IMR-90 (cell line): ENCODE measurements at regions not wholly inside any gene's neighbourhood (a gene's known extent, or its start where the extent isn't known, plus 50 kb on each side); places are given as distances from the start of the nearest gene placed in this dataset.

ENCODE experiments used
- ATAC-seq: fragments of 200-7000 bp; cut with Tn5 transposase; 2 replicates; pipeline ENCODE4 v1.9.1; 2020; ENCODE audit warnings: low read depth, mild to moderate bottlenecking, moderate library complexity
- BruUV-seq: library from RNA; stranded (reverse); fragments of 400-500 nt; replicated peaks from 2 replicates; lab custom pipeline; 2021; lab: Mats Ljungman, UMichigan
- CTCF ChIA-PET: fragments of 300-600 bp; formaldehyde crosslinking; extraction: SDS; loops from one replicate; lab custom pipeline; 2021; ENCODE audit warnings: antibody characterized with exemption; lab: Yijun Ruan, JAX
- POLR2A ChIA-PET: fragments of 300-600 bp; sonication (Branson Sonifier 250); formaldehyde crosslinking; loops from one replicate; lab custom pipeline; 2022; ENCODE audit warnings: antibody characterized with exemption; ENCODE audit not compliant: unreplicated experiment; lab: Charles Lee
- DNase-seq: peaks from one replicate; pipeline ENCODE4 v3.0.0; 2013
- H2AFZ ChIP-seq: replicated peaks from 2 replicates; pipeline ENCODE3; 2013; ENCODE audit warnings: low read length, mild to moderate bottlenecking; ENCODE audit not compliant: poor library complexity
- H2AK5ac ChIP-seq: 2 replicates; pipeline ENCODE4 v1.6.1; 2013; ENCODE audit warnings: low read depth, low read length, inconsistent platforms
- H2AK9ac ChIP-seq: replicated peaks from 2 replicates; pipeline ENCODE3; 2013; ENCODE audit warnings: mild to moderate bottlenecking, low read depth, low read length, moderate library complexity; ENCODE audit not compliant: poor library complexity
- H2BK120ac ChIP-seq: 2 replicates; pipeline ENCODE4 v1.6.1; 2013; ENCODE audit warnings: low read depth, low read length, inconsistent platforms
- H2BK15ac ChIP-seq: 3 replicates; pipeline ENCODE4 v1.6.1; 2013; ENCODE audit warnings: low read depth, low read length, inconsistent platforms
- H2BK20ac ChIP-seq: 2 replicates; pipeline ENCODE4 v1.6.1; 2013; ENCODE audit warnings: low read depth, mild to moderate bottlenecking, inconsistent platforms, low read length, moderate library complexity
- H2BK5ac ChIP-seq: 2 replicates; pipeline ENCODE4 v1.6.1; 2013; ENCODE audit warnings: mild to moderate bottlenecking, low read depth, low read length, inconsistent platforms; ENCODE audit not compliant: poor library complexity, severe bottlenecking
- H3K14ac ChIP-seq: replicated peaks from 2 replicates; pipeline ENCODE4 v1.6.1; 2013; ENCODE audit warnings: low read depth, low read length, inconsistent platforms
- H3K18ac ChIP-seq: 2 replicates; pipeline ENCODE4 v1.6.1; 2013; ENCODE audit warnings: low read depth, low read length, control low read depth
- H3K23ac ChIP-seq: 2 replicates; pipeline ENCODE4 v1.6.1; 2013; ENCODE audit warnings: low read depth, low read length, inconsistent platforms
- H3K27ac ChIP-seq: 2 replicates; pipeline ENCODE4 v1.5.1; 2013; ENCODE audit warnings: mild to moderate bottlenecking, control low read depth, low read length; ENCODE audit not compliant: insufficient read depth
- H3K27me3 ChIP-seq: 2 replicates; pipeline ENCODE4 v1.6.1; 2013; ENCODE audit warnings: low read length; ENCODE audit not compliant: control insufficient read depth, insufficient read depth
- H3K36me3 ChIP-seq: 2 replicates; pipeline ENCODE4 v1.6.1; 2013; ENCODE audit warnings: low read length, mixed read lengths; ENCODE audit not compliant: control insufficient read depth, insufficient read depth
- H3K4ac ChIP-seq: 2 replicates; pipeline ENCODE4 v1.6.1; 2013; ENCODE audit warnings: low read depth, low read length, inconsistent platforms
- H3K4me1 ChIP-seq: 2 replicates; pipeline ENCODE4 v1.6.1; 2013; ENCODE audit warnings: low read length, mixed read lengths; ENCODE audit not compliant: control insufficient read depth, insufficient read depth
- H3K4me2 ChIP-seq: 2 replicates; pipeline ENCODE4 v1.6.1; 2013; ENCODE audit warnings: low read depth, mild to moderate bottlenecking, control low read depth, low read length, moderate library complexity
- H3K4me3 ChIP-seq: 2 replicates; pipeline ENCODE4 v1.5.1; 2013; ENCODE audit warnings: low read depth, mild to moderate bottlenecking, control low read depth, low read length, moderate library complexity; ENCODE audit not compliant: insufficient read depth
- H3K56ac ChIP-seq: 2 replicates; pipeline ENCODE4 v1.6.1; 2013; ENCODE audit warnings: low read length, inconsistent platforms; ENCODE audit not compliant: insufficient read depth; ENCODE audit errors: extremely low read depth
- H3K79me1 ChIP-seq, 2 experiments: 2 replicates each; pipeline ENCODE4 v1.6.1; 2013; ENCODE audit warnings: low read length in 2 of 2, inconsistent platforms in 1 of 2, low read depth in 1 of 2
- H3K9ac ChIP-seq: 2 replicates; pipeline ENCODE4 v1.6.1; 2013; ENCODE audit warnings: low read depth, low read length, control low read depth
- H3K9me1 ChIP-seq: 2 replicates; pipeline ENCODE4 v1.6.1; 2013; ENCODE audit warnings: low read length, inconsistent platforms; ENCODE audit not compliant: insufficient read depth
- H3K9me3 ChIP-seq: 2 replicates; pipeline ENCODE4 v1.6.1; 2013; ENCODE audit warnings: low read length; ENCODE audit not compliant: control insufficient read depth, insufficient read depth
- H4K20me1 ChIP-seq: 2 replicates; pipeline ENCODE4 v1.6.1; 2013; ENCODE audit warnings: low read length, inconsistent platforms; ENCODE audit not compliant: insufficient read depth
- H4K5ac ChIP-seq: 2 replicates; pipeline ENCODE4 v1.6.1; 2013; ENCODE audit warnings: mild to moderate bottlenecking, low read depth, low read length, control low read depth
- H4K8ac ChIP-seq, 2 experiments: 2 replicates each; pipeline ENCODE4 v1.6.1; 2013; ENCODE audit warnings: low read depth in 2 of 2, low read length in 2 of 2, control low read depth in 1 of 2, inconsistent platforms in 1 of 2
- H4K91ac ChIP-seq: 2 replicates; pipeline ENCODE4 v1.6.1; 2013; ENCODE audit warnings: low read depth, low read length, inconsistent platforms; ENCODE audit not compliant: insufficient read depth
- BHLHE40 ChIP-seq: fragments of 150-350 bp; IDR thresholded peaks from 2 replicates; pipeline ENCODE4 v1.6.1; 2016; ENCODE audit warnings: mild to moderate bottlenecking, low read depth, low read length
- CEBPB ChIP-seq: IDR thresholded peaks from 2 replicates; pipeline ENCODE4 v1.6.1; 2012; ENCODE audit warnings: low read depth, low read length, improper control_type of control experiment
- MAZ ChIP-seq: IDR thresholded peaks from 2 replicates; pipeline ENCODE4 v1.6.1; 2012; ENCODE audit warnings: low read depth, mild to moderate bottlenecking, low read length, improper control_type of control experiment, moderate library complexity, borderline replicate concordance
- MXI1 ChIP-seq: IDR thresholded peaks from 2 replicates; pipeline ENCODE4 v1.6.1; 2012; ENCODE audit warnings: low read depth, mild to moderate bottlenecking, low read length, moderate library complexity, borderline replicate concordance
- NFE2L2 ChIP-seq: fragments of 150-350 bp; IDR thresholded peaks from 2 replicates; pipeline ENCODE4 v1.6.1; 2016; ENCODE audit warnings: low read depth, mild to moderate bottlenecking, low read length
- POLR2A ChIP-seq: IDR thresholded peaks from 2 replicates; pipeline ENCODE4 v1.6.1; 2012; ENCODE audit warnings: mild to moderate bottlenecking, low read depth, low read length
- RAD21 ChIP-seq: IDR thresholded peaks from 2 replicates; pipeline ENCODE4 v1.6.1; 2012; ENCODE audit warnings: low read length, improper control_type of control experiment
- RCOR1 ChIP-seq: IDR thresholded peaks from 2 replicates; pipeline ENCODE4 v1.6.1; 2012; ENCODE audit warnings: mild to moderate bottlenecking, low read length, improper control_type of control experiment; ENCODE audit not compliant: insufficient replicate concordance
- RFX5 ChIP-seq: IDR thresholded peaks from 2 replicates; pipeline ENCODE4 v1.8.0; 2012; ENCODE audit warnings: low read depth, mild to moderate bottlenecking, low read length, moderate library complexity
- USF2 ChIP-seq: fragments of 150-350 bp; IDR thresholded peaks from 2 replicates; pipeline ENCODE4 v1.6.1; 2017; ENCODE audit warnings: mild to moderate bottlenecking, antibody characterized with exemption, low read length, low read depth
- WGBS, 2 experiments: methylation state at CpG; one replicate each; pipeline versions ENCODE4 v1.1.5 to v1.1.7; 2013; ENCODE audit warnings: missing lambda C conversion rate in 2 of 2; ENCODE audit not compliant: insufficient read length in 1 of 2; ENCODE audit errors: extremely low coverage in 2 of 2; 5-methylcytosine and 5-hydroxymethylcytosine counted together
- dilution Hi-C: fragments of 300-500 bp; cut with HindIII; formaldehyde crosslinking; loops from one replicate; pipeline ENCODE4 v1.14.3; 2018; ENCODE audit warnings: low sequenced_read_pairs; ENCODE audit not compliant: unreplicated experiment
- in situ Hi-C: fragments of 300-500 bp; cut with MboI; formaldehyde crosslinking; loops from 3 replicates; pipeline ENCODE4 v1.14.3; 2019; ENCODE audit warnings: low sequenced_read_pairs, inconsistent platforms, mixed read lengths
- intact Hi-C: fragments of 100-400 bp; cut with micrococcal nuclease; formaldehyde crosslinking; loops from 2 replicates; pipeline ENCODE4 v1.10.0; 2022
- TF ChIP-seq, protein P1 (sequence below): fragments of 150-350 bp; IDR thresholded peaks from 2 replicates; pipeline ENCODE4 v1.6.1; 2016; ENCODE audit warnings: low read depth, mild to moderate bottlenecking, low read length, moderate library complexity, borderline replicate concordance
- TF ChIP-seq, protein P2 (sequence below): conservative IDR thresholded peaks from 2 replicates; pipeline ENCODE4 v1.5.1; 2012; ENCODE audit warnings: mild to moderate bottlenecking, low read depth, low read length, improper control_type of control experiment

DNA sequence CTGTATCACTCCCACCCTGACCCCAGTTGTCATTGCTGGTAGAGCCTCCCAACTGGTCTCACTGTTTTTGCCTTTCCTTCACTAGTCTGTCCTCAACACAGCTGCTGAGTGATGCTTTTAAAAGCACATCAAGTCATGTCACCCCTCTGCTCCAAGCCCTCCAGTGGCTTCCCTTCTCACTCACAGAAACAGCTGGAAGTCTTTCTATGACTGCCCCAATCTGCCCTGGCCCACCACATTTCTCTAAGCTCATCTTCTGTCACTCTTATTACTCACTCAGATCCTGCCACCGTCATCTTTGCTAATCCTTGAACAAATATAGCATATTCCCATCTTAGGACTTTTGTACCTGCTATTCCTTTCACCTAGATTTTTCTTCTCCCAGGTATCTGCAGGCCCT lies 242.6 kb upstream of the RBBP8 start:
- no peak overlapping the region for H3K23ac ChIP-seq
- WGBS, 2 experiments, result 50% methylated on average over 1 of the region's 1 CpG; no CpG with 5 or more reads in 1 of the 2 experiments
- dilution Hi-C loops, result no loop called here
- peak overlapping the region; percentile 83 for H3K18ac ChIP-seq
- no TSS peak for BruUV-seq
- H3K4ac ChIP-seq, result peak overlapping the region; percentile 69
- no peak overlapping the region for H2AK9ac ChIP-seq
- H3K9me3 ChIP-seq, result no peaks in the 10 kb centered on the region
- no peak for ATAC-seq
- H2BK20ac ChIP-seq, result peak overlapping the region; percentile 68; the same call in 1 of the 2 replicates
- H3K9ac ChIP-seq, result no peak overlapping the region
- peak overlapping the region; percentile 15 for H3K14ac ChIP-seq
- H2BK5ac ChIP-seq, result peak overlapping the region; percentile 99
- H3K27ac ChIP-seq, result no peak overlapping the region
- no peak overlapping the region for H2AFZ ChIP-seq
- H3K36me3 ChIP-seq, result no peaks in the 10 kb centered on the region
- ChIA-PET POLR2A (no interaction called here), CTCF (interaction anchor here (0.7 kb wide), 1 partner anchor 25 kb away, joined by 3 read pairs; no protein-coding TSS in a partner anchor)
- peaks cover 8% of the 10 kb centered on the region for H3K9me1 ChIP-seq
- no peaks in the 10 kb centered on the region for H3K79me1 ChIP-seq
- H3K4me3 ChIP-seq, result no peak overlapping the region
- DNase-seq, result no peak
- H4K91ac ChIP-seq, result peak overlapping the region; percentile 35; the same call in 1 of the 2 replicates
- in situ Hi-C loops, result no loop called here
- H4K8ac ChIP-seq, result peak overlapping the region; percentile 48 to 78; a peak in 1 of 4 replicates
- H3K27me3 ChIP-seq, result no peaks in the 10 kb centered on the region
- H3K4me1 ChIP-seq, result peaks cover 17% of the 10 kb centered on the region
- peak overlapping the region; percentile 97 for H4K5ac ChIP-seq
- H3K4me2 ChIP-seq, result no peak overlapping the region
- TF ChIP-seq BHLHE40, result no peak
- TF ChIP-seq, protein P1, sequence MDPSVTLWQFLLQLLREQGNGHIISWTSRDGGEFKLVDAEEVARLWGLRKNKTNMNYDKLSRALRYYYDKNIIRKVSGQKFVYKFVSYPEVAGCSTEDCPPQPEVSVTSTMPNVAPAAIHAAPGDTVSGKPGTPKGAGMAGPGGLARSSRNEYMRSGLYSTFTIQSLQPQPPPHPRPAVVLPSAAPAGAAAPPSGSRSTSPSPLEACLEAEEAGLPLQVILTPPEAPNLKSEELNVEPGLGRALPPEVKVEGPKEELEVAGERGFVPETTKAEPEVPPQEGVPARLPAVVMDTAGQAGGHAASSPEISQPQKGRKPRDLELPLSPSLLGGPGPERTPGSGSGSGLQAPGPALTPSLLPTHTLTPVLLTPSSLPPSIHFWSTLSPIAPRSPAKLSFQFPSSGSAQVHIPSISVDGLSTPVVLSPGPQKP, result no peak
- no peak for TF ChIP-seq RCOR1
- no peak for TF ChIP-seq USF2
- no peak for TF ChIP-seq NFE2L2
- no peak for TF ChIP-seq RFX5
- no peak for TF ChIP-seq MAZ
- no peak for TF ChIP-seq CEBPB
- no peak for TF ChIP-seq MXI1
- no peak for TF ChIP-seq POLR2A
- TF ChIP-seq RAD21, result no peak
- TF ChIP-seq, protein P2, sequence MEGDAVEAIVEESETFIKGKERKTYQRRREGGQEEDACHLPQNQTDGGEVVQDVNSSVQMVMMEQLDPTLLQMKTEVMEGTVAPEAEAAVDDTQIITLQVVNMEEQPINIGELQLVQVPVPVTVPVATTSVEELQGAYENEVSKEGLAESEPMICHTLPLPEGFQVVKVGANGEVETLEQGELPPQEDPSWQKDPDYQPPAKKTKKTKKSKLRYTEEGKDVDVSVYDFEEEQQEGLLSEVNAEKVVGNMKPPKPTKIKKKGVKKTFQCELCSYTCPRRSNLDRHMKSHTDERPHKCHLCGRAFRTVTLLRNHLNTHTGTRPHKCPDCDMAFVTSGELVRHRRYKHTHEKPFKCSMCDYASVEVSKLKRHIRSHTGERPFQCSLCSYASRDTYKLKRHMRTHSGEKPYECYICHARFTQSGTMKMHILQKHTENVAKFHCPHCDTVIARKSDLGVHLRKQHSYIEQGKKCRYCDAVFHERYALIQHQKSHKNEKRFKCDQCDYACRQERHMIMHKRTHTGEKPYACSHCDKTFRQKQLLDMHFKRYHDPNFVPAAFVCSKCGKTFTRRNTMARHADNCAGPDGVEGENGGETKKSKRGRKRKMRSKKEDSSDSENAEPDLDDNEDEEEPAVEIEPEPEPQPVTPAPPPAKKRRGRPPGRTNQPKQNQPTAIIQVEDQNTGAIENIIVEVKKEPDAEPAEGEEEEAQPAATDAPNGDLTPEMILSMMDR, result no peak
- H3K56ac ChIP-seq, result no peak overlapping the region
- peak overlapping the region; percentile 63; the same call in 2 of the 3 replicates for H2BK15ac ChIP-seq
- intact Hi-C loops, result no loop called here
- H4K20me1 ChIP-seq, result no peaks in the 10 kb centered on the region
- peak overlapping the region; percentile 76 for H2BK120ac ChIP-seq
- H2AK5ac ChIP-seq, result peak overlapping the region; percentile 86; the same call in 1 of the 2 replicates
